Sigmoid colon (tissue), 4 donors: ENCODE measurements at regions not wholly inside any gene's neighbourhood (a gene's known extent, or its start where the extent isn't known, plus 50 kb on each side); places are given as distances from the start of the nearest gene placed in this dataset.

ENCODE experiments used
- EP300 ChIP-seq, 4 donors: sonication (generic); formaldehyde crosslinking; IDR thresholded peaks; one replicate each; pipeline ENCODE4 v1.6.1; 2017; ENCODE audit warnings: antibody characterized with exemption in 4 of 4
- POLR2A ChIP-seq, 2 donors: fragments of 450-650 bp; IDR thresholded peaks; one replicate each; pipeline ENCODE4 v1.6.1; 2016; ENCODE audit warnings: antibody characterized with exemption in 2 of 2, mild to moderate bottlenecking in 2 of 2, moderate library complexity in 2 of 2
- TF ChIP-seq, protein P1 (sequence below), 4 experiments: fragments of 450-650 bp in 3 of 4; fragments of 200-600 bp in 1 of 4; IDR thresholded peaks; one replicate each; pipeline ENCODE4 v1.5.1; 2016 to 2019; ENCODE audit warnings: antibody characterized with exemption in 4 of 4, mild to moderate bottlenecking in 3 of 4, moderate library complexity in 2 of 4

DNA sequence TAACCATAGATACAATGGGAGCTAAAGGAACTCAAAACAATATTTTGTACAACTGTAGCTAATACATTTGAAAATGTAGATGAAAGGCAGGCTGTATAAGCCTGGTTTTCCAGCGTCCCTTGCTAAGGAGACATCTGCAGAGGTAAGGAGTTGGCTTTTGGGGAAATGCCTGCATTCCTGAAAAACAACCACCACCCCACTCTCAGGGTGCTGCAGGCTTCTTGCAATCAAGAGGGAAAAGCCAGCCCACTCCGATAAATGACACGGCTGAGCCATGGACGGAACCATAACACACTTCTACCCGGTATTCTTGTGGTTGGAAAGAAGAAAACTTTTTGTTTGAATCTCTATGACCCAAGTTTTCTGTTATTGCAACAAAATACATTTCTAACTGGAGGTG, 200.3 kb downstream of the TEX36 start:
- TF ChIP-seq EP300 (IDR thresholded peaks at IDR 0.05) (no peak), POLR2A (IDR thresholded peaks at IDR 0.05) (no peak)
- TF ChIP-seq, protein P1, sequence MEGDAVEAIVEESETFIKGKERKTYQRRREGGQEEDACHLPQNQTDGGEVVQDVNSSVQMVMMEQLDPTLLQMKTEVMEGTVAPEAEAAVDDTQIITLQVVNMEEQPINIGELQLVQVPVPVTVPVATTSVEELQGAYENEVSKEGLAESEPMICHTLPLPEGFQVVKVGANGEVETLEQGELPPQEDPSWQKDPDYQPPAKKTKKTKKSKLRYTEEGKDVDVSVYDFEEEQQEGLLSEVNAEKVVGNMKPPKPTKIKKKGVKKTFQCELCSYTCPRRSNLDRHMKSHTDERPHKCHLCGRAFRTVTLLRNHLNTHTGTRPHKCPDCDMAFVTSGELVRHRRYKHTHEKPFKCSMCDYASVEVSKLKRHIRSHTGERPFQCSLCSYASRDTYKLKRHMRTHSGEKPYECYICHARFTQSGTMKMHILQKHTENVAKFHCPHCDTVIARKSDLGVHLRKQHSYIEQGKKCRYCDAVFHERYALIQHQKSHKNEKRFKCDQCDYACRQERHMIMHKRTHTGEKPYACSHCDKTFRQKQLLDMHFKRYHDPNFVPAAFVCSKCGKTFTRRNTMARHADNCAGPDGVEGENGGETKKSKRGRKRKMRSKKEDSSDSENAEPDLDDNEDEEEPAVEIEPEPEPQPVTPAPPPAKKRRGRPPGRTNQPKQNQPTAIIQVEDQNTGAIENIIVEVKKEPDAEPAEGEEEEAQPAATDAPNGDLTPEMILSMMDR (IDR thresholded peaks at IDR 0.05) = no peak
